ENCODE measurements at regions not wholly inside any gene's neighbourhood (a gene's known extent, or its start where the extent isn't known, plus 50 kb on each side); places are given as distances from the start of the nearest gene placed in this dataset.

GRCh38 chr7:46383605-46384004 is 462.5 kb upstream of the IGFBP3 start:
- TF ChIP-seq CTCF (IDR thresholded peaks at IDR 0.05; ENCODE audit: insufficient read depth, low read depth, low read length), result no peak
- TF ChIP-seq EZH2 (IDR thresholded peaks at IDR 0.05; ENCODE audit: insufficient read depth, low read length), result no peak
